Keratinocyte (primary cell): ENCODE measurements at regions not wholly inside any gene's neighbourhood (a gene's known extent, or its start where the extent isn't known, plus 50 kb on each side); places are given as distances from the start of the nearest gene placed in this dataset.

ENCODE experiments used
- CTCF ChIP-seq, 3 experiments: IDR thresholded peaks in 1 of 3; conservative IDR thresholded peaks in 1 of 3; optimal IDR thresholded peaks in 1 of 3; 2 replicates in 2 of 3; 3 replicates in 1 of 3; pipeline versions ENCODE3 to v1.5.1; 2011; ENCODE audit warnings: low read length in 3 of 3, mild to moderate bottlenecking in 3 of 3, moderate library complexity in 2 of 3, control low read depth in 1 of 3, inconsistent platforms in 1 of 3; ENCODE audit not compliant: insufficient read depth in 2 of 3; ENCODE audit errors: extremely low read depth in 1 of 3
- EZH2 ChIP-seq: IDR thresholded peaks from one replicate; pipeline ENCODE4 v1.6.1; 2012; ENCODE audit warnings: inconsistent platforms, mild to moderate bottlenecking, low read length, moderate library complexity

GRCh38 chr1:117308311-117308916 is 58.8 kb upstream of the MAN1A2 start:
- TF ChIP-seq CTCF (optimal IDR thresholded peaks at IDR 0.05 in 1 of 3, IDR thresholded peaks at IDR 0.05 in 1 of 3, conservative IDR thresholded peaks at IDR 0.05 in 1 of 3; ENCODE audit: extremely low read depth in 1 of 3, insufficient read depth in 2 of 3, low read length in 3 of 3) (no peak), EZH2 (no peak)
